ENCODE measurements at regions not wholly inside any gene's neighbourhood (a gene's known extent, or its start where the extent isn't known, plus 50 kb on each side); places are given as distances from the start of the nearest gene placed in this dataset.

DNA sequence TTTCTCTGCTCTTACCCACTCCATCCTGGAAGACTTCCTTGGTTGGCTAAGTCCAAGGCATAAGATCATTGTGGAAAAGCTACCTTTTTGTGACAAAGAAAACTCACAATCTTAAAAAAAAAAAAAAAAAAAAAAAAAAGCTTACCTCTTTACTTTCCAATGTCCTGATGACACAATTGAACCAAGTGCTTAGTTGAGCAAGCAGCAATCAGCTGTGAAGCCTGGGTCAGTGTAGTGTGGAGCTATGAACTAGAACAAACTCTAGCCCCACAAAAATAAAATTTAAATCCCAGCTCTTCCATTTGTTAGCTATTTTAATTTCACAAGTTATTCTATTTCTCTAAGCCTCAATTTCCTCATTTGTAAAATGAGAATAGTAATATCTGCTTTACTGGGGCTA lies 647.6 kb downstream of the LMO4 start:
- Mint-ChIP-seq H3K27me3 (peaks cover 4% of the 10 kb centered on the region), H3K4me1 (ENCODE audit: low read depth) (no peaks in the 10 kb centered on the region)
- CTCF ChIA-PET, result interaction anchor here (1.4 kb wide), 1 partner anchor 22 kb away, joined by 6 read pairs; no protein-coding TSS in a partner anchor

DNA sequence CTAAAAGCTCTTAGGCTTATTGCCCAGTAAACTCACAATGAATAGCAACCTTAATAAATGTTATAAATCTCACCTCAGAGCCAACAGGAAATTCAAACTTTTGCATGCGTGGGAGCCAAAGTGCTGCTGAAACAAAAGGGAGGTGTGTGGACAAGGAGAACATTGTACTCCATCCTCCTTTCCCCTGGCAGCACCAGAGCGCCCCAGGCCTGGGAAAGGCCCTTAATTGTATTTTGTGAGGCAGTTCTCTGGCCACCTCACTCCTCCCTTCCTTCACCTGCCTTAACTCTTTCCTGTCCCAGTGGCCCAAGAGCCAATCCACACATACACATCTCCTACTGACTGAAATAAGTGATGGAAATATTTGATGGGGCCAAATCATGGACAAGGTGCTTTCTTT lies 648.5 kb downstream of the LMO4 start:
- POLR2A ChIA-PET, result no interaction called here
- intact Hi-C loops (cut with micrococcal nuclease), result no loop called here
- DNase-seq, result no peak
- Mint-ChIP-seq H3K27ac (no peak overlapping the region), H3K4me1 (ENCODE audit: low read depth) (no peaks in the 10 kb centered on the region), H3K4me3 (no peak overlapping the region), H3K36me3 (ENCODE audit: low read depth) (no peaks in the 10 kb centered on the region), H3K27me3 (peaks cover 4% of the 10 kb centered on the region), H3K9me3 (no peaks in the 10 kb centered on the region)
- TF ChIP-seq, protein P1, sequence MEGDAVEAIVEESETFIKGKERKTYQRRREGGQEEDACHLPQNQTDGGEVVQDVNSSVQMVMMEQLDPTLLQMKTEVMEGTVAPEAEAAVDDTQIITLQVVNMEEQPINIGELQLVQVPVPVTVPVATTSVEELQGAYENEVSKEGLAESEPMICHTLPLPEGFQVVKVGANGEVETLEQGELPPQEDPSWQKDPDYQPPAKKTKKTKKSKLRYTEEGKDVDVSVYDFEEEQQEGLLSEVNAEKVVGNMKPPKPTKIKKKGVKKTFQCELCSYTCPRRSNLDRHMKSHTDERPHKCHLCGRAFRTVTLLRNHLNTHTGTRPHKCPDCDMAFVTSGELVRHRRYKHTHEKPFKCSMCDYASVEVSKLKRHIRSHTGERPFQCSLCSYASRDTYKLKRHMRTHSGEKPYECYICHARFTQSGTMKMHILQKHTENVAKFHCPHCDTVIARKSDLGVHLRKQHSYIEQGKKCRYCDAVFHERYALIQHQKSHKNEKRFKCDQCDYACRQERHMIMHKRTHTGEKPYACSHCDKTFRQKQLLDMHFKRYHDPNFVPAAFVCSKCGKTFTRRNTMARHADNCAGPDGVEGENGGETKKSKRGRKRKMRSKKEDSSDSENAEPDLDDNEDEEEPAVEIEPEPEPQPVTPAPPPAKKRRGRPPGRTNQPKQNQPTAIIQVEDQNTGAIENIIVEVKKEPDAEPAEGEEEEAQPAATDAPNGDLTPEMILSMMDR (IDR thresholded peaks at IDR 0.05), result no peak
- no peak for ATAC-seq
- CTCF ChIA-PET, result no interaction called here

More for the DNA sequence above, 647.6 kb downstream of the LMO4 start:
- ATAC-seq (no peak), DNase-seq (no peak)
- no peaks in the 10 kb centered on the region for H3K36me3 Mint-ChIP-seq (ENCODE audit: low read depth)
- no peak overlapping the region for H3K4me3 Mint-ChIP-seq
- TF ChIP-seq, protein P1 (IDR thresholded peaks at IDR 0.05), result no peak
- POLR2A ChIA-PET, result no interaction called here
- no peaks in the 10 kb centered on the region for H3K9me3 Mint-ChIP-seq
- intact Hi-C loops (cut with micrococcal nuclease), result no loop called here
- H3K27ac Mint-ChIP-seq, result no peak overlapping the region

DNA sequence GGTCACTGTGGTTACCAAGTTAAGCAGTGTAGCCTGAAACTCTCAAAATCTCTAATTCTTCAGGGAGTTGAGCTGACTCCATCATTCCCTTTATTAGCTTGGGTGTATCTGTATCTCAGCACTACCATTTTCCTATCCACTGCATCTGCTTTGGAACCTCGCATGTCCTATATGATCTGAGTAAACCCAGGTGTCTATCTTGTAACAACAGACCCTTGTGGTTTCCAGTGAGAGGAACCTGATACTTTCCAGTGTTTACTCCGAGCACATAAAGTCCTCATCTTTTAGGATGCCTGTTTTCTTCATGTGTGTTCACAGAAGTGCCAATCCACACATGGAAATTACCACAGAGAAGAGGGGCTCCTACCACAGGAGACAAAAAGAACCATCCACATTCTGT lies 650.4 kb downstream of the LMO4 start:
- no peak for ATAC-seq
- ChIA-PET CTCF (interaction anchor here (1.3 kb wide), 1 partner anchor 202 kb away, joined by 3 read pairs; no protein-coding TSS in a partner anchor), POLR2A (no interaction called here)
- no peak for DNase-seq
- Mint-ChIP-seq H3K36me3 (ENCODE audit: low read depth) (no peaks in the 10 kb centered on the region), H3K4me3 (no peak overlapping the region), H3K27ac (no peak overlapping the region), H3K27me3 (peaks cover 6% of the 10 kb centered on the region), H3K4me1 (ENCODE audit: low read depth) (no peaks in the 10 kb centered on the region), H3K9me3 (no peaks in the 10 kb centered on the region)
- TF ChIP-seq, protein P1 (IDR thresholded peaks at IDR 0.05), result no peak
- intact Hi-C loops (cut with micrococcal nuclease), result no loop called here

DNA sequence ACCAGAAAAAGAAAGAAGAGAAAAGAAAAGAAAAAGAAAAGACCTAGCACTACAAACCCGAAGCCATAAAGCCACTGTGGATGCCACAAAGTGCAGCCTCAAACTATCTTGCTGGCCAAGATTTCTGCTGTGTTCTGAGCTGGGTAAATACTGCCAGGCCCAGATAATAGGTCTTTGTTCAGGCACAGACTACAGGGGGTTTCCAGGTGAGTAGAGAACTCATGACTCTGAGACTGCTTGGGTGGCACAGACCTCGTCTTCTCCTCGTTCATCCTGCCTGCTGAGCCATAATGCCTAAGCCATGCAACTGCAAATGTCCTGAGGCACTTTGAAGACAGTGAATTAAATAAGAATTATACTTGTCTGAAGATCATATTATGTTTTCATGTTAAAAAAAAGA lies 651.8 kb downstream of the LMO4 start:
- H3K4me3 Mint-ChIP-seq, result no peak overlapping the region
- H3K9me3 Mint-ChIP-seq, result no peaks in the 10 kb centered on the region
- intact Hi-C loops (cut with micrococcal nuclease), result no loop called here
- H3K27me3 Mint-ChIP-seq, result peaks cover 6% of the 10 kb centered on the region
- ATAC-seq, result no peak
- TF ChIP-seq, protein P1 (IDR thresholded peaks at IDR 0.05), result no peak
- POLR2A ChIA-PET, result no interaction called here
- H3K27ac Mint-ChIP-seq, result no peak overlapping the region
- CTCF ChIA-PET, result interaction anchor here (1.3 kb wide), 1 partner anchor 200 kb away, joined by 3 read pairs; no protein-coding TSS in a partner anchor
- DNase-seq, result no peak
- H3K36me3 Mint-ChIP-seq (ENCODE audit: low read depth), result no peaks in the 10 kb centered on the region
- no peaks in the 10 kb centered on the region for H3K4me1 Mint-ChIP-seq (ENCODE audit: low read depth)

DNA sequence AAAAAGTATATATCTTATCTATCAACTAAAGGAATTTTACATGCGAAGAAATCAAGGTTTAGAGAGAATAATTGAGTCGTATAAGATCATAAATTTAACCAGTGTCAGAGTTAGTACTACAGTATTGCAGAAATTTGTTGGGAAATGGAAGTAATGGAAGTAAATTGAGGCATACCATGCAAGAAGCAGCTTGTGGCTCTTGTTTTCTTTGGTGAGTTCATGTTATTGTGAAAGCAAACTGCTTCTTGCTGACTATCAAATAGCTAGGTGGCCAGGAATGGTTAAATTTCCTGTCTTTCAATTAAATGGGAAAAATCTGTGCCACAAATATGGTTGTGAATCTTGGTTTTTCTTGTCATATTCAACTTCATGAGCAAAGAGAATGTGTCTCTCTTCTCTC lies 652.7 kb downstream of the LMO4 start:
- Mint-ChIP-seq H3K27ac (no peak overlapping the region), H3K27me3 (peaks cover 6% of the 10 kb centered on the region), H3K36me3 (ENCODE audit: low read depth) (no peaks in the 10 kb centered on the region), H3K4me3 (no peak overlapping the region), H3K4me1 (ENCODE audit: low read depth) (no peaks in the 10 kb centered on the region), H3K9me3 (no peaks in the 10 kb centered on the region)
- intact Hi-C loops (cut with micrococcal nuclease), result no loop called here
- ChIA-PET POLR2A (no interaction called here), CTCF (no interaction called here)
- ATAC-seq (no peak), DNase-seq (no peak)
- TF ChIP-seq, protein P1 (IDR thresholded peaks at IDR 0.05), result no peak

Measured in activated CD8-positive, alpha-beta T cell treated with anti-CD3 and anti-CD28 coated beads for 36 hours (primary cell).